ENCODE measurements at regions not wholly inside any gene's neighbourhood (a gene's known extent, or its start where the extent isn't known, plus 50 kb on each side); places are given as distances from the start of the nearest gene placed in this dataset.
"Not testable (repeated sequence)": the region's sequence is repeated elsewhere in the genome, so short reads cannot be mapped to it uniquely, and the experiment has no call there.

DNA sequence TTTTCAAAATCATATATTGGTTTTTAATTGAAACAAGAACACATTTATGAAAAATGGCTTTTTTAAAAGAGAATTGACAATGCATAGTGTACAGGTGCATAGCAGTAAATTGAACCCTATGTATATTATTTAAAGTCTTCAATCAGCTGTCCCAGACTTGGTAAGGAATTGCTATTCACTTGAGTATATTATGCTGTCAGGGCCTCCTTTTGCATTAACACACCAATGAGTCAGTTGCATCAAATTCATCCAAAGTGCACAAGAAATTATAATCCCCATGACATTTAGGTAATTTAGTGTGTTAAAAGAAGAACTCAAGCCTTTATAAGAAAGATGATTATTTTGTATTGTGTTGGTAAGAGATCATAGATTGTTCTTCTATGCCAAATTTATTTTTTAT, 748.8 kb upstream of the RIOK2 start:
- DNase-seq (ENCODE audit: low read depth in 2 of 2), result no peak

- DNase-seq (ENCODE audit: low read depth in 2 of 2), result no peak
Measured at GRCh38 chr5:97936231-97936630, 753.2 kb upstream of the RIOK2 start.

- DNase-seq (ENCODE audit: low read depth in 2 of 2), result no peak
Measured at GRCh38 chr5:97937846-97938245, 754.8 kb upstream of the RIOK2 start.

- DNase-seq (ENCODE audit: low read depth in 2 of 2), result no peak
Measured at GRCh38 chr5:97943036-97943435, 760.0 kb upstream of the RIOK2 start.

- no peak for DNase-seq (ENCODE audit: low read depth in 2 of 2)
Measured at GRCh38 chr5:97951139-97951538, 768.1 kb upstream of the RIOK2 start.

GRCh38 chr5:97955450-97955849, 772.4 kb upstream of the RIOK2 start:
- no peak for DNase-seq (ENCODE audit: low read depth in 2 of 2)

DNA sequence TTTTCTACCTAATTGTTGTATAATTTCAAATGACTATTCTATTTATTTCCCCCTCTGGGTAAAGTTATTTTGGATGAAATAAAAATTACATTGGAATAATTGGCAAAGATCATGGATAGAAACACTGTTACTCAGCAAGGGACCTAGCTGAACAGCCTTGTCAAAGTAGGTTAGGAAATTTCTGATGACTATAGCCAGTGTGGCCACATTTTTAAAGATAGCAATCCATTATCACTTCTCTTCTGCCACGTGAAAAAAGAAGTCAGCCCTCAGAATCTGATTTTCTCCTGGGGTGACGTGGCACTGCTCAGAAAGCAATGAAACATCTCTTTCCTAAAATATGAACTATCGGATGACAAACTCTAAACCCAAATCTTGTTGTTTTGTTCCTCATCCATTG, 784.2 kb upstream of the RIOK2 start:
- DNase-seq (ENCODE audit: low read depth in 2 of 2), result no peak

DNA sequence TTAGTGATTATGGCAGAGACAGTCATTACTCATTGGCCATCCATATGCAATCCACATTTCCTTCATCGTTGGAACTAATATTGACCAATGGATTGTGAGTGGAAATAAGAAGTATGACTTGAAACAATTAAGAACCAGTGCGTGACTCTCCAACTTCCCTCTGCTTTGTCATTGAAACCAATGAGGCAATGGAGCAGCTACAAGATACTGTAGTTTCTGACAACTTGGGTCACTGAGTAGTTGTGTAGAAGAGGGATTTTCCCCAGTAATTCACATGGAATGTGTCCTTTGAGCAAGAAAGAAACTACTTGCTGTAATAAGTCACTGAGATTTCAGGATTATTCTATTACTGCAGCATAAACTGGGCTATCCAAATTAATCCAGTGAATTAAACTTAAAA, 785.3 kb upstream of the RIOK2 start:
- no peak for DNase-seq (ENCODE audit: low read depth in 2 of 2)

GRCh38 chr5:97979740-97980139, 793.7 kb upstream of the RGMB start:
- no peak for DNase-seq (ENCODE audit: low read depth in 2 of 2)

- DNase-seq (ENCODE audit: low read depth in 2 of 2), result no peak
Measured at GRCh38 chr5:97980291-97980690, 793.2 kb upstream of the RGMB start.

GRCh38 chr5:97986069-97986468, 787.4 kb upstream of the RGMB start:
- DNase-seq (ENCODE audit: low read depth in 2 of 2), result no peak

DNA sequence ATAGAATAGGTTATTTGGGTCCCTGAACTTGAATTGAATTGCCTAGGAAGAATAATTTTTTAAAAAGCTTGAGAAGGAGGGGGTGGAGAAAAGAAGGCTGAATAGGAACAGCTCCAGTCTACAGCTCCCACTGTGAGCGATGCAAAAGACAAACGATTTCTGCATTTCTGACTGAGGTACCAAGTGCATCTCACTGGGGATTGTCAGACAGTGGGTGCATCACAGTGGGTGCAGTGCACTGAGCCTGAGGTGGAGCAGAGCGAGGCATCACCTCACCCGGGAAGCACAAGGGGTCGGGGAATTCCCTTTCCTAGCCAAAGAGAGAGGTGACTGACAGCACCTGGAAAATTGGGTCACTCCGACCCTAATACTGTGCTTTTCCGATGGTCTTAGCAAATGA, 782.2 kb upstream of the RGMB start:
- no peak for DNase-seq (ENCODE audit: low read depth in 2 of 2)

DNA sequence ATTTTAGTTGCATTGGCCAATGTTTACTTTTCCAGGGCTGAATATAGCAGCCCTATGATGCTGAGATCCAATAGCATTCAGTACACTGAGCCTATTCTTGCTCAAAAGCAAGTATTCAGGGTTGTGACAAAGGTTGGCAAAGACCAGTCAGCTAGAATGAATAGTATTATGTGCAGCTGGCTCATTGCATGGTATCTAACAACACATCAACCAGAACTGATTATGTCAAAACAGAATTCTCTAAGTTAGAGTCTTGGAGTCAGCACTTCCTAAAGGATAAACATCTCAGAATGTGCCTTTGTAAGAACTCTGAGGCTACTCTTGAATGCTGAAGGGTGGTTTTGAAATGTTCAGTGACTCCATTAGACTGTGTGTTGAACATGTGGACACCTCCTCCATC, 774.5 kb upstream of the RGMB start:
- DNase-seq (ENCODE audit: low read depth in 2 of 2), result no peak

- DNase-seq (ENCODE audit: low read depth in 2 of 2), result no peak
Measured at GRCh38 chr5:98004463-98004862, 769.0 kb upstream of the RGMB start.

DNA sequence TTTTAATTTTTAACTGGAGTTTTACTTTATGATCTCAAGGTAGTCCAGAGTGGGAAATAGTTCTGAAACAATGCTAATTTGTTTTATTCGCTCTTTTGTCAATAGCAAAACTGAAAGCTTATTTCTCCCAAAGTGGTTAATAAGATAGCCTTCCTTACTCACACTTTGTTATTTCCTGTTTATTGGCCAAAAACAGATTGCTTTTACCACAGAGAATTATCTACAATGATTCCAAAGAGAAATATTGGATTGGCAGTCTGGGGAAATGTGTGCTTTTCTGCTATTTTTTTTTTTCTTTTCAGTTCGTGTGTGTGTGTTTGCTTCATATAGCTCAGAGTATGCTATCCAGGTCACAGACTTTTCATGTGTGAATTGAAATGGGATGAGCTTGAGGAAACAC, 756.7 kb upstream of the RGMB start:
- no peak for DNase-seq (ENCODE audit: low read depth in 2 of 2)

DNA sequence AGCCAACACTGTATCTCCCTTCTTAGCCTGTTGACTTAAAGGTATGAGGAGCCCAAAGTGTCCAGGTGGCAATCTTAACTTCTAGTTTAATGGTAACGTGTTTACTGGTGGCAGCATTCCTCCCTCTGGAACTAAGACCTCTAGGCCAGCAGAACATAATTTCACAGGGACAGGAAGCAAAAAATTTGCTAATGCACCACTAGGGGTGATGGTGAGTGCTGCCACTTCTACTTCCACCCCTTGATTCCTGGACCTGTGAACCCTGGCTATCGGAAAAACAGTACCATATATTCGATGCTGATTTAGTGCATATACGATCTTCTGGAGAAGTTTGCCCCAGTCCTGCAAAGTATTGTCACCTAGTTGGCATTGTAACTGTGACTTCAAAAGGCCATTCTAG, 743.2 kb upstream of the RGMB start:
- DNase-seq (ENCODE audit: low read depth in 2 of 2), result not testable (repeated sequence)

DNA sequence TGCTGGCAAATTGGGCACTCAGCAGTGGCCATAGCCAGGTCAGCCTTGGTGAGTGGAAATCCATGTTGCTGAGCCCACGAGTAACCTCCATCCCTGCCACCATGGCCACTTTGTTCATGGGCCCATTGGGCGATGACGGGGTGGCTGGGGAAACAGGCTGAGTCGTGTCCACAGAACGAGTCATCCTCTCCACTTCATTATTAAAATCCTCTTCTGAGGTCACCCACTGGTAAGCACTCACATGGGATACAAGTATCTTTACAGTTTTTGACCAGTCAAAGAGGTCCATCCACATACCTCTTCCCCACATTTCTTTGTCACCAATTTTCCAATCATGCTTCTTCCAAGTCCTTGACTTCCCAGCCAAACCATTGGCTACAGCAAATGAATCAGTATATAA, 742.4 kb upstream of the RGMB start:
- not testable (repeated sequence) for DNase-seq (ENCODE audit: low read depth in 2 of 2)

DNA sequence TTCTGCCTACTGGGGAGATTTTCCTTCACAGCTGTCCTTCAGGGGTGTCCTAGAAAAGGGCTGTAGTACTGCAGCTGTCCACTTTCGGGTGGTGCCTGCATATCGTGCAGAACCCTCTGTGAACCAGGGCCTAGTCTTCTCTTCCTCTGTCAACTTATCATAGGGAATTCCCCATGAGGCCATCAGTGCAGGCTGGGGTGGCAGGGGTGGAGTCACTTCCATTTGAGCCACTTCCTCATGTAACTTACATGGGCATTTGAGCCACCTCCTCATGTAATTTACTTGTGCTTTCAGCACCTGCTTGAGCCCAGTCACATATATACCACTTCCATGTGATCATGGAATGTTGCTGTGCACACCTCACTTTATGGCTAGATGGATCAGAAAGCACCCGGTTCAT, 742.0 kb upstream of the RGMB start:
- DNase-seq (ENCODE audit: low read depth in 2 of 2), result no peak

DNA sequence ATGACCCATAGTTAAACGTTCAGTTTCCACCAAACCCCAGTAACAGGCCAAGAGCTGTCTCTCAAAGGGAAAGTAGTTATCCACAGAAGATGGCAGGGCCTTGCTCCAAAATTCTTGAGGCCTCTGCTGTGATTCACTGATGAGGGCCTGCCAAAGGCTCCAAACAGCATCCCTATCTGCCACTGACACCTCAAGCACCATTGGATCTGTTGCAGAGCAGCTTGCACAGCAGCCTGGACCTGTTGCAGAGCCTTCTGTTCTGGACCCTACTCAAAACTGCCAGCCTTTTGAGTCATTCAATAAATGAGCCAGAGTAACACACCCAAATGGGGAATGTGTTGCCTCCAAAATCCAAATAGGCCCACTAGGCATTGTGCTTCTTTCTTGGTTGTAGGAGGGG, 741.5 kb upstream of the RGMB start:
- no peak for DNase-seq (ENCODE audit: low read depth in 2 of 2)

- DNase-seq (ENCODE audit: low read depth in 2 of 2), result no peak
Measured at GRCh38 chr5:98041661-98042060, 731.8 kb upstream of the RGMB start.

DNA sequence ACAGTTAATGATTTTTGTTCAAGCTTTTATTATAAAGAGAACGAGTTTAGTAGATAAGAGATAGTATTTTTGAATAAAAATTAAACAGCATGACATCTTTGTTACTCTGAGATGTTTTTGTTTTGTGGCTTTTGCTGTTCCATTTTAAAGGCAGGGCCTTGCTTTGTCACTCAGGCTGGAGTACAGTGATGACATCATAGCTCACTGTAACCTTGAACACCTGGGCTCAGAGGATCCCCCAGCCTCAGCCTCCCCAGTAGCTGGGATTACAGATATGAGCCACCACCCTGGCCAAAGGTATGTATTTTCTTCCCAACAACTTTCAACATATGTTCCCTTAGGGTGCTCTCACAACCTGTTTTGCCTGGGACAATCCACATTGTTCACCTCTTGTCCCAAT, 730.9 kb upstream of the RGMB start:
- no peak for DNase-seq (ENCODE audit: low read depth in 2 of 2)

DNA sequence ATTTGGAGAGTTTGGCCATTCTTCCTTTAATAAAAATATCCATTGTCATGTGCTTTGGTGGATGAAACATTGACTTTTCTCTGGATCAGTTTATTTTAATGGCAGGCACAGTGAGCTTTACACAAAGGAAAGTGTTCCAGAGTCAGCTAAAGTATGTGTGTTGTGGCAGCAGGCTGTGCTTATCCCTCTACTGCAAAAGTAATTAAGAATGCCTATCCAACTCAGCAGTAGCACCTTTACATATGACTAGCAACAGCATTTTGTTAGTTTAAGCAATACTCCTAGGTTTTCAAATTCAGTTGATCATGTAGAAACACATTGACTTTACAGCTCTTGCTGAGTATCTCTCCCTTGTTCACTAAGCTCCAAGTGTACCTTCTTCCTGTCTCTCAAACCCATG, 730.5 kb upstream of the RGMB start:
- DNase-seq (ENCODE audit: low read depth in 2 of 2), result no peak

- no peak for DNase-seq (ENCODE audit: low read depth in 2 of 2)
Measured at GRCh38 chr5:98050583-98050982, 722.9 kb upstream of the RGMB start.

DNA sequence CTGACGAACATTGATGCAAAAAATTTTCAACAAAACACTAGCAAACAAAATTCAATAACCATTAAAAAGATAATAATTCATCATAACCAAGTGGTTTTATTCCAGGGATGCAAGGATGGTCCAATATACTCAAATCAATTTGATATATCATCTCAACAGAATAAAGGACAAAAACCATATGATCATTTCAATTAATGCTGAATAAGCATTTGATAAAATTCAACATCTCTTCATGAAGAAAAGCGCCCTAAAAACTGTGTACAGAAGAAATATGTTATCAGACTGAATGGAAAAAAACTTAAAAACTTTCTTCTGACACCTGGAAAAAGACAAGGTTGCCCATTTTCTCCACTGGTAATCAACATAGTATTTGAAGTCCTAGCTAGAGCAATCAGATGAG, 720.3 kb upstream of the RGMB start:
- no peak for DNase-seq (ENCODE audit: low read depth in 2 of 2)

DNA sequence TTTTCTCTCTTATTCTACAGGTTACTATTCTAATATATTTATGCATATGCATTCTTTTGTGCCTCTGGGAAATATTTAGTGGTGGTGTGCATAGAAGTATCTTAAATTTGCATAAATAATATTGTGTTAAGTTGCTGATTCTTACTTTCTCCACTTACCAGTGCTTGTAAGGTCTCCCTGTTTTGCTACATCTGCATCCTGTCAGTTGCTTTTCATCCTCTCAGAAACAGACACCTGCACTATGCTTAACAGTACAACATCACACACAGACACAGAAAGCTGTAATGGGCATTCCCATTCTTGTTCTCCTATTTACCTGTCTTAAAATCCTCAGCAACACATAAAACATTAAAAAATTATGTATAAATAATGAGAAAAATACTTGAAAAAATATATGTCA, 713.3 kb upstream of the RGMB start:
- DNase-seq (ENCODE audit: low read depth in 2 of 2), result no peak
